GM12874 (cell line): ENCODE measurements at regions not wholly inside any gene's neighbourhood (a gene's known extent, or its start where the extent isn't known, plus 50 kb on each side); places are given as distances from the start of the nearest gene placed in this dataset.

Experiments
- TF ChIP-seq, protein P1 (sequence below): IDR thresholded peaks from 2 replicates; pipeline ENCODE4 v1.5.1; 2011; ENCODE audit warnings: low read depth, mild to moderate bottlenecking, control low read depth, low read length, moderate library complexity; ENCODE audit not compliant: insufficient read depth

DNA sequence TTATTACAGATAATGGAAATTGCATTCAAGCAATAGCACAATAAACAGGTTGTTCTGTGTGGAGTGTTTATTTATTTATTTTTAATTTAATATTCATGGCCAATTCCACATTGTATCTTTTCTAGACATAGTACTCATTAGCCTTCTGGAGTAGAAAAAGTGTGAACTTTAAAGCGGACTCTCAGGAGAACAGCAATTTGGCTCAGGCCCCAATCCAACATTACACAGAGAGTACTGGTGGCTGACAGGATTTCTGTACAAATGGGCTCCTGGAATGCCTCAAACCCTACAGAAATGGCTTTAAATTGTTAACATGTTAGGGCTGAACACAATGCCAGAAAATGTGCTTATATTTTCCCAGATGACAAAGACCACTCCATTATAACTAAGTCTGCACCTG is 533.9 kb upstream of the NXPH2 start:
- TF ChIP-seq, protein P1, sequence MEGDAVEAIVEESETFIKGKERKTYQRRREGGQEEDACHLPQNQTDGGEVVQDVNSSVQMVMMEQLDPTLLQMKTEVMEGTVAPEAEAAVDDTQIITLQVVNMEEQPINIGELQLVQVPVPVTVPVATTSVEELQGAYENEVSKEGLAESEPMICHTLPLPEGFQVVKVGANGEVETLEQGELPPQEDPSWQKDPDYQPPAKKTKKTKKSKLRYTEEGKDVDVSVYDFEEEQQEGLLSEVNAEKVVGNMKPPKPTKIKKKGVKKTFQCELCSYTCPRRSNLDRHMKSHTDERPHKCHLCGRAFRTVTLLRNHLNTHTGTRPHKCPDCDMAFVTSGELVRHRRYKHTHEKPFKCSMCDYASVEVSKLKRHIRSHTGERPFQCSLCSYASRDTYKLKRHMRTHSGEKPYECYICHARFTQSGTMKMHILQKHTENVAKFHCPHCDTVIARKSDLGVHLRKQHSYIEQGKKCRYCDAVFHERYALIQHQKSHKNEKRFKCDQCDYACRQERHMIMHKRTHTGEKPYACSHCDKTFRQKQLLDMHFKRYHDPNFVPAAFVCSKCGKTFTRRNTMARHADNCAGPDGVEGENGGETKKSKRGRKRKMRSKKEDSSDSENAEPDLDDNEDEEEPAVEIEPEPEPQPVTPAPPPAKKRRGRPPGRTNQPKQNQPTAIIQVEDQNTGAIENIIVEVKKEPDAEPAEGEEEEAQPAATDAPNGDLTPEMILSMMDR = no peak

GRCh38 chr2:139296672-139297209 is 516.6 kb upstream of the NXPH2 start:
- TF ChIP-seq, protein P1 = no peak

DNA sequence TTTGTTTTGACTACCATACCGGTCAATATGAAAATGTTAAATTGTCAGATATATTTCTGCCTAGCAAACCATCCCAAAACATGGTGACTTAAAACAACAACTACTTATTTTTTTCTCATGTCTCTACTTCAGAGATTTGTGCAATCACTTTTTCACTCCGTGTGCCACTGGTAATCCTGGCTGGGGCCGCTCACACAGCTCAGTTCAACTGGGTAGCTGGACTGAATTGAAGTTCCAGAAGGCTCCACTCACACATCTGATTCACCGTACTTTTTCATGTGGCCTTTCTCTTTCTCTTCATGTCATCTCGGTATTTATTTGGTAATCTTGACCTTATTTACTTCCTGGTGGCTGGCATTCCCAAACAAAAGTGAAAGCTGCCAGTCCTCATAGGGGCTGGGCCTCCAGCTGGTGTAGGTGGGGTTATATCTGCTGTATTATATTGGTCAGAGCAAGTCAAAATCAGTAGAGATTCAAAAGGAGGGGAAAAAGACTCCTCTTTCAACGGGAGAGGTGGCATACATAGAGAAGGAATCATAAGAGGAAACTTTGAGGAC is 513.9 kb upstream of the NXPH2 start:
- TF ChIP-seq, protein P1 = no peak

- TF ChIP-seq, protein P1 = no peak
Observed at GRCh38 chr2:139281124-139281523, 500.9 kb upstream of the NXPH2 start.

GRCh38 chr2:139271879-139272278 is 491.7 kb upstream of the NXPH2 start:
- TF ChIP-seq, protein P1 = no peak

DNA sequence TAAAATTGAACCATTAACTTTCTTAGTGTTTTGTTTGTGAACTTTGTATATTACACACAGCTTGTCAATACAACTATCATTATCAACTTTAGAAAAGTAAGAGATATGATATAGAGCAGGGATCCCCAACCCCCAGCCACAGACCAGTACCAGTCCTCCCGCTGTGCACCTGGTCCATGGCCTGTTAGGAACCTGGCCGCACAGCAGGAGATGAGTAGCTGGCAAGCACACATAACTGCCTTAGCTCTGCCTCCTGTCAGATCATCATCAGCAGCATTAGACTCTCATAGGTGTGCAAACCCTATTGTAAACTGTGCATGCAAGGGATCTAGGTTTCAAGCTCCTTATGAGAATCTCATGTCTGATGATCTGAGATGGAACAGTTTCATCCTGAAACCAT is 491.0 kb upstream of the NXPH2 start:
- TF ChIP-seq, protein P1 = no peak

- TF ChIP-seq, protein P1 = no peak
Observed at GRCh38 chr2:139260052-139260430, 479.9 kb upstream of the NXPH2 start.
